ENCODE measurements at regions not wholly inside any gene's neighbourhood (a gene's known extent, or its start where the extent isn't known, plus 50 kb on each side); places are given as distances from the start of the nearest gene placed in this dataset.

- WGBS, 2 experiments (ENCODE audit: extremely low coverage in 2 of 2, insufficient read length in 1 of 2) = no CpG with 5 or more reads among the region's 2 CpGs
Measured at GRCh38 chr3:115500795-115501194, 122.5 kb upstream of the GAP43 start.

More at GRCh38 chr3:115500795-115501194, 122.5 kb upstream of the GAP43 start:
- H3K79me1 ChIP-seq (ENCODE audit: low read depth in 1 of 2, low read length in 2 of 2) = no peaks in the 10 kb centered on the region
- no peak overlapping the region for H3K23ac ChIP-seq (ENCODE audit: low read depth, low read length)
- H2BK15ac ChIP-seq (ENCODE audit: low read depth, low read length) = no peak overlapping the region
- no peak for DNase-seq
- no peak overlapping the region for H2AK9ac ChIP-seq (replicated peaks; ENCODE audit: low read depth, low read length, poor library complexity)
- no peak overlapping the region for H3K4me2 ChIP-seq (ENCODE audit: low read depth, low read length)
- peaks cover 2% of the 10 kb centered on the region; the same call in 1 of the 2 replicates for H3K9me3 ChIP-seq (ENCODE audit: control insufficient read depth, insufficient read depth, low read length)
- CTCF ChIA-PET = no interaction called here
- H3K4me3 ChIP-seq (ENCODE audit: insufficient read depth, low read depth, low read length) = no peak overlapping the region
- H3K18ac ChIP-seq (ENCODE audit: low read depth, low read length) = no peak overlapping the region
- H2AFZ ChIP-seq (replicated peaks; ENCODE audit: low read length, poor library complexity) = no peak overlapping the region
- no peaks in the 10 kb centered on the region for H3K4me1 ChIP-seq (ENCODE audit: control insufficient read depth, insufficient read depth, low read length)
- no peaks in the 10 kb centered on the region for H3K9me1 ChIP-seq (ENCODE audit: insufficient read depth, low read length)
- no peak overlapping the region for H3K4ac ChIP-seq (ENCODE audit: low read depth, low read length)
- H4K8ac ChIP-seq (ENCODE audit: low read depth in 2 of 2, low read length in 2 of 2) = no peak overlapping the region
- dilution Hi-C loops (cut with HindIII; ENCODE audit: low sequenced_read_pairs, unreplicated experiment) = no loop called here
- intact Hi-C loops (cut with micrococcal nuclease) = no loop called here
- no peak overlapping the region for H4K5ac ChIP-seq (ENCODE audit: low read depth, low read length)
- no peak overlapping the region for H2BK20ac ChIP-seq (ENCODE audit: low read depth, low read length)
- no peak overlapping the region for H2BK5ac ChIP-seq (ENCODE audit: low read depth, low read length, poor library complexity, severe bottlenecking)
- H4K91ac ChIP-seq (ENCODE audit: insufficient read depth, low read depth, low read length) = no peak overlapping the region
- POLR2A ChIA-PET (ENCODE audit: unreplicated experiment) = no interaction called here
- ATAC-seq (ENCODE audit: low read depth) = no peak
- H3K36me3 ChIP-seq (ENCODE audit: control insufficient read depth, insufficient read depth, low read length) = no peaks in the 10 kb centered on the region
- no peak overlapping the region for H3K14ac ChIP-seq (replicated peaks; ENCODE audit: low read depth, low read length)
- H2BK120ac ChIP-seq (ENCODE audit: low read depth, low read length) = no peak overlapping the region
- in situ Hi-C loops (cut with MboI; ENCODE audit: low sequenced_read_pairs) = no loop called here
- H2AK5ac ChIP-seq (ENCODE audit: low read depth, low read length) = no peak overlapping the region
- no peaks in the 10 kb centered on the region for H4K20me1 ChIP-seq (ENCODE audit: insufficient read depth, low read length)
- TF ChIP-seq MAFK (IDR thresholded peaks at IDR 0.05; ENCODE audit: low read depth, low read length) (no peak), BHLHE40 (IDR thresholded peaks at IDR 0.05; ENCODE audit: low read depth, low read length) (no peak), USF2 (IDR thresholded peaks at IDR 0.05; ENCODE audit: low read depth, low read length) (no peak), SMC3 (IDR thresholded peaks at IDR 0.05; ENCODE audit: low read depth, low read length) (no peak), RFX5 (IDR thresholded peaks at IDR 0.05; ENCODE audit: low read depth, low read length) (no peak), RAD21 (IDR thresholded peaks at IDR 0.05; ENCODE audit: low read length) (no peak), RCOR1 (IDR thresholded peaks at IDR 0.05; ENCODE audit: insufficient replicate concordance, low read length) (no peak), CEBPB (IDR thresholded peaks at IDR 0.05; ENCODE audit: low read depth, low read length) (no peak), CTCF (conservative IDR thresholded peaks at IDR 0.05; ENCODE audit: low read depth, low read length) (no peak), ELK1 (IDR thresholded peaks at IDR 0.05; ENCODE audit: borderline replicate concordance, low read depth, low read length) (no peak), CHD1 (IDR thresholded peaks at IDR 0.05; ENCODE audit: low read depth, low read length) (no peak), POLR2A (IDR thresholded peaks at IDR 0.05; ENCODE audit: low read depth, low read length) (no peak), FOS (IDR thresholded peaks at IDR 0.05; ENCODE audit: low read depth, low read length) (no peak), MAZ (IDR thresholded peaks at IDR 0.05; ENCODE audit: borderline replicate concordance, low read depth, low read length) (no peak), MXI1 (IDR thresholded peaks at IDR 0.05; ENCODE audit: borderline replicate concordance, low read depth, low read length) (no peak), NFE2L2 (IDR thresholded peaks at IDR 0.05; ENCODE audit: low read depth, low read length) (no peak)
- no peak overlapping the region for H3K56ac ChIP-seq (ENCODE audit: extremely low read depth, insufficient read depth, low read length)
- H3K27me3 ChIP-seq (ENCODE audit: control insufficient read depth, insufficient read depth, low read length) = peaks cover 3% of the 10 kb centered on the region
- H3K27ac ChIP-seq (ENCODE audit: insufficient read depth, low read length) = no peak overlapping the region
- no TSS peak for BruUV-seq (replicated peaks)
- no peak overlapping the region for H3K9ac ChIP-seq (ENCODE audit: low read depth, low read length)
